Esophagus squamous epithelium (tissue), 5 donors: ENCODE measurements at regions not wholly inside any gene's neighbourhood (a gene's known extent, or its start where the extent isn't known, plus 50 kb on each side); places are given as distances from the start of the nearest gene placed in this dataset.

Experiments
- DNase-seq: peaks from one replicate; lab custom pipeline; 2025; lab: John Stamatoyannopoulos, UW
- H3K27ac ChIP-seq, 4 donors: fragments of 200-600 bp; sonication (generic); one replicate each; pipeline ENCODE4 v1.5.1; 2016 to 2019; ENCODE audit warnings: mild to moderate bottlenecking in 1 of 4
- H3K27me3 ChIP-seq, 4 donors: fragments of 200-600 bp; sonication (generic); 1 replicate in 3 of 4; 2 replicates in 1 of 4; pipeline versions ENCODE4 v1.5.1 to v1.6.0; 2017 to 2021; ENCODE audit warnings: antibody characterized with exemption in 1 of 4
- H3K36me3 ChIP-seq, 3 donors: fragments of 200-600 bp; sonication (generic); one replicate each; pipeline ENCODE4 v1.5.1; 2016 to 2019
- H3K4me1 ChIP-seq, 3 donors: fragments of 200-600 bp; sonication (generic); one replicate each; pipeline ENCODE4 v1.5.1; 2017 to 2019
- H3K4me3 ChIP-seq, 4 donors: fragments of 200-600 bp; sonication (generic); 1 replicate in 3 of 4; 2 replicates in 1 of 4; pipeline ENCODE4 v1.5.1; 2016 to 2019; ENCODE audit warnings: mild to moderate bottlenecking in 2 of 4, moderate library complexity in 1 of 4
- H3K9me3 ChIP-seq, 3 donors: fragments of 200-600 bp; sonication (generic); one replicate each; pipeline ENCODE4 v1.5.1; 2016 to 2019
- CTCF ChIP-seq, 6 experiments: fragments of 450-650 bp in 4 of 6; fragments of 200-600 bp in 2 of 6; sonication (generic) in 2 of 6; IDR thresholded peaks; one replicate each; pipeline ENCODE4 v1.5.1; 2016 to 2019; ENCODE audit warnings: antibody characterized with exemption in 6 of 6, mild to moderate bottlenecking in 4 of 6, moderate library complexity in 4 of 6
- POLR2A ChIP-seq, 4 donors: fragments of 450-650 bp; IDR thresholded peaks; one replicate each; pipeline ENCODE4 v1.6.1; 2017; ENCODE audit warnings: antibody characterized with exemption in 4 of 4, mild to moderate bottlenecking in 4 of 4, moderate library complexity in 3 of 4
- WGBS, 2 donors: methylation state at CpG; one replicate each; pipeline ENCODE4 v1.1.5; 2018; 5-methylcytosine and 5-hydroxymethylcytosine counted together
- intact Hi-C: fragments of 100-400 bp; cut with DNase I; formaldehyde crosslinking; loops from one replicate; pipeline ENCODE4 v1.15.0; 2022
- donor health status: DM: yes; HTN: yes; CAD: no.

- Histone ChIP-seq H3K4me3 (no peak overlapping the region), H3K27ac (no peak overlapping the region), H3K36me3 (no peaks in the 10 kb centered on the region), H3K9me3 (no peaks in the 10 kb centered on the region), H3K27me3 (no peaks in the 10 kb centered on the region), H3K4me1 (no peaks in the 10 kb centered on the region)
- intact Hi-C loops = no loop called here
- 46 to 62% methylated on average over 3 of the region's 3 CpGs for WGBS, 2 donors
- no peak for TF ChIP-seq CTCF (IDR thresholded peaks at IDR 0.05)
- TF ChIP-seq POLR2A (IDR thresholded peaks at IDR 0.05) = no peak
- no peak for DNase-seq
Measured at GRCh38 chr20:6302041-6302440, 179.2 kb upstream of the FERMT1 start.

GRCh38 chr20:6299456-6299855 is 176.6 kb upstream of the FERMT1 start:
- no peak for DNase-seq
- WGBS, 2 donors = 71 to 92% methylated on average over 1 to 2 of the region's 2 CpGs

GRCh38 chr20:6298049-6298448 is 175.2 kb upstream of the FERMT1 start:
- TF ChIP-seq CTCF (IDR thresholded peaks at IDR 0.05) = no peak
- TF ChIP-seq POLR2A (IDR thresholded peaks at IDR 0.05) = no peak
- intact Hi-C loops = no loop called here

More at GRCh38 chr20:6299456-6299855, 176.6 kb upstream of the FERMT1 start:
- H3K27me3 ChIP-seq = no peaks in the 10 kb centered on the region
- H3K4me1 ChIP-seq = no peaks in the 10 kb centered on the region
- no peaks in the 10 kb centered on the region for H3K36me3 ChIP-seq
- no peak overlapping the region for H3K27ac ChIP-seq
- H3K4me3 ChIP-seq = no peak overlapping the region
- intact Hi-C loops = no loop called here
- H3K9me3 ChIP-seq = no peaks in the 10 kb centered on the region
- TF ChIP-seq CTCF (IDR thresholded peaks at IDR 0.05) (no peak), POLR2A (IDR thresholded peaks at IDR 0.05) (no peak)

GRCh38 chr20:6295867-6296256 is 173.0 kb upstream of the FERMT1 start:
- H3K36me3 ChIP-seq = no peaks in the 10 kb centered on the region
- H3K9me3 ChIP-seq = no peaks in the 10 kb centered on the region
- no peak overlapping the region for H3K27ac ChIP-seq
- H3K4me1 ChIP-seq = no peaks in the 10 kb centered on the region
- no peaks in the 10 kb centered on the region for H3K27me3 ChIP-seq
- intact Hi-C loops = no loop called here
- no peak for DNase-seq
- no peak overlapping the region for H3K4me3 ChIP-seq
- TF ChIP-seq CTCF (IDR thresholded peaks at IDR 0.05) (no peak), POLR2A (IDR thresholded peaks at IDR 0.05) (no peak)

More at GRCh38 chr20:6298049-6298448, 175.2 kb upstream of the FERMT1 start:
- Histone ChIP-seq H3K9me3 (no peaks in the 10 kb centered on the region), H3K4me3 (no peak overlapping the region), H3K4me1 (no peaks in the 10 kb centered on the region), H3K36me3 (no peaks in the 10 kb centered on the region), H3K27ac (no peak overlapping the region), H3K27me3 (no peaks in the 10 kb centered on the region)
- DNase-seq = no peak
- 65 to 76% methylated on average over 5 to 7 of the region's 7 CpGs for WGBS, 2 donors

- intact Hi-C loops = no loop called here
- no peaks in the 10 kb centered on the region for H3K9me3 ChIP-seq
- WGBS, 2 donors = 53 to 59% methylated on average over 4 to 5 of the region's 5 CpGs
- no peak for DNase-seq
- H3K4me3 ChIP-seq = no peak overlapping the region
- H3K27ac ChIP-seq = no peak overlapping the region
- no peaks in the 10 kb centered on the region for H3K36me3 ChIP-seq
- TF ChIP-seq CTCF (IDR thresholded peaks at IDR 0.05) = no peak
- TF ChIP-seq POLR2A (IDR thresholded peaks at IDR 0.05) = no peak
- H3K4me1 ChIP-seq = no peaks in the 10 kb centered on the region
- H3K27me3 ChIP-seq = no peaks in the 10 kb centered on the region
Measured at GRCh38 chr20:6295127-6295866, 172.5 kb upstream of the FERMT1 start.
